Cardiac fibroblast (primary cell): ENCODE measurements at regions not wholly inside any gene's neighbourhood (a gene's known extent, or its start where the extent isn't known, plus 50 kb on each side); places are given as distances from the start of the nearest gene placed in this dataset.
"Not testable (repeated sequence)": the region's sequence is repeated elsewhere in the genome, so short reads cannot be mapped to it uniquely, and the experiment has no call there.

Experiments used
- DNase-seq, 2 donors: peaks; one replicate each; pipeline versions ENCODE4 v3.0.0 to v3.0.0-alpha.2; 2010; ENCODE audit warnings: low read depth in 2 of 2
- H3K4me3 ChIP-seq, 2 donors: replicated peaks in 1 of 2; 1 replicate in 1 of 2; 2 replicates in 1 of 2; pipeline ENCODE4 v1.5.1; 2011; ENCODE audit warnings: low read depth in 2 of 2, low read length in 2 of 2, mild to moderate bottlenecking in 2 of 2, moderate library complexity in 1 of 2
- CTCF ChIP-seq: IDR thresholded peaks from one replicate; pipeline ENCODE4 v1.5.1; 2011; ENCODE audit warnings: low read depth, mild to moderate bottlenecking, low read length, inconsistent platforms

GRCh38 chr13:37966266-37966665, 96.7 kb upstream of the TRPC4 start:
- TF ChIP-seq CTCF, result no peak
- no peak for DNase-seq
- H3K4me3 ChIP-seq, result no peak overlapping the region

GRCh38 chr13:37960427-37960826, 90.9 kb upstream of the TRPC4 start:
- DNase-seq, result peak; percentile 6 to 19
- TF ChIP-seq CTCF, result peak; percentile 30
- no peak overlapping the region for H3K4me3 ChIP-seq

- no peak for TF ChIP-seq CTCF
- DNase-seq, result no peak
- H3K4me3 ChIP-seq, result no peak overlapping the region
Measured at GRCh38 chr13:37959284-37959683, 89.7 kb upstream of the TRPC4 start.

GRCh38 chr13:37956536-37956935, 87.0 kb upstream of the TRPC4 start:
- no peak for DNase-seq
- TF ChIP-seq CTCF, result no peak
- H3K4me3 ChIP-seq, result no peak overlapping the region

DNA sequence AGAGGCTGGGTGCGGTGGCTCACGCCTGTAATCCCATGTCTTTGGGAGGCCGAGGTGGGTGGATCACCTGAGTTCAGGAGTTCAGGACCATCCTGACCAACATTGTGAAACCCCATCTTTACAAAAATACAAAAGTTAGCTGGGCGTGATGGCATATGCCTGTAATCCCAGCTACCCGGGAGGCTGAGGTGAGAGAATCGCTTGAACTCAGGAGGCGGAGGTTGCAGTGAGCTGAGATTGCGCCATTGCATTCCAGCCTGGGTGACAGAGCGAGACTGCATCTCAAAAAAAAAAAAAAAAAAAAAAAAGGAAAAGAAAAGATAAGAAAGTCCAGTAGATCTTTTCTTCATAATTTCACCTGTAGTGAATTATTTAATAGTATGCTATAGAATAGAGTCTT, 85.0 kb upstream of the TRPC4 start:
- not testable (repeated sequence) for DNase-seq, H3K4me3 ChIP-seq

- no peak for TF ChIP-seq CTCF
- no peak overlapping the region for H3K4me3 ChIP-seq
- no peak for DNase-seq
Measured at GRCh38 chr13:37954191-37954590, 84.6 kb upstream of the TRPC4 start.

- no peak overlapping the region for H3K4me3 ChIP-seq
- DNase-seq, result no peak
- TF ChIP-seq CTCF, result no peak
Measured at GRCh38 chr13:37953696-37954095, 84.1 kb upstream of the TRPC4 start.
